ENCODE measurements at regions not wholly inside any gene's neighbourhood (a gene's known extent, or its start where the extent isn't known, plus 50 kb on each side); places are given as distances from the start of the nearest gene placed in this dataset.

- no peak for TF ChIP-seq CTCF (IDR thresholded peaks at IDR 0.05; ENCODE audit: borderline replicate concordance, control extremely low read depth, extremely low read depth, insufficient read depth, missing control alignments)
- DNase-seq (ENCODE audit: low spot score): no peak
- in situ Hi-C loops (cut with MboI; ENCODE audit: low sequenced_read_pairs, unreplicated experiment): no loop called here
These were observed 270.3 kb upstream of the HS3ST1 start for GRCh38 chr4:11698846-11699590.

- TF ChIP-seq CTCF (IDR thresholded peaks at IDR 0.05; ENCODE audit: borderline replicate concordance, control extremely low read depth, extremely low read depth, insufficient read depth, missing control alignments): no peak
- in situ Hi-C loops (cut with MboI; ENCODE audit: low sequenced_read_pairs, unreplicated experiment): no loop called here
These were observed 269.3 kb upstream of the HS3ST1 start for GRCh38 chr4:11698033-11698432.

GRCh38 chr4:11693693-11694092 is 265.0 kb upstream of the HS3ST1 start:
- no peak for DNase-seq (ENCODE audit: low spot score)
- in situ Hi-C loops (cut with MboI; ENCODE audit: low sequenced_read_pairs, unreplicated experiment): no loop called here
- no peak for TF ChIP-seq CTCF (IDR thresholded peaks at IDR 0.05; ENCODE audit: borderline replicate concordance, control extremely low read depth, extremely low read depth, insufficient read depth, missing control alignments)

More at GRCh38 chr4:11698033-11698432, 269.3 kb upstream of the HS3ST1 start:
- DNase-seq (ENCODE audit: low spot score): no peak

- in situ Hi-C loops (cut with MboI; ENCODE audit: low sequenced_read_pairs, unreplicated experiment): no loop called here
- TF ChIP-seq CTCF (IDR thresholded peaks at IDR 0.05; ENCODE audit: borderline replicate concordance, control extremely low read depth, extremely low read depth, insufficient read depth, missing control alignments): no peak
- no peak for DNase-seq (ENCODE audit: low spot score)
These were observed 262.5 kb upstream of the HS3ST1 start for GRCh38 chr4:11691236-11691635.

- no peak for DNase-seq (ENCODE audit: low spot score)
- in situ Hi-C loops (cut with MboI; ENCODE audit: low sequenced_read_pairs, unreplicated experiment): no loop called here
- no peak for TF ChIP-seq CTCF (IDR thresholded peaks at IDR 0.05; ENCODE audit: borderline replicate concordance, control extremely low read depth, extremely low read depth, insufficient read depth, missing control alignments)
These were observed 259.0 kb upstream of the HS3ST1 start for GRCh38 chr4:11687727-11688126.

- DNase-seq (ENCODE audit: low spot score): no peak
- no peak for TF ChIP-seq CTCF (IDR thresholded peaks at IDR 0.05; ENCODE audit: borderline replicate concordance, control extremely low read depth, extremely low read depth, insufficient read depth, missing control alignments)
- in situ Hi-C loops (cut with MboI; ENCODE audit: low sequenced_read_pairs, unreplicated experiment): no loop called here
These were observed 256.8 kb upstream of the HS3ST1 start for GRCh38 chr4:11685481-11685880.

All from GM13976 (cell line).